Left cardiac atrium (tissue), 4 donors: ENCODE measurements at regions not wholly inside any gene's neighbourhood (a gene's known extent, or its start where the extent isn't known, plus 50 kb on each side); places are given as distances from the start of the nearest gene placed in this dataset.
A peak's percentile ranks its signal among the peaks of the same experiment; 100 is the strongest.
"Not testable (repeated sequence)": the region's sequence is repeated elsewhere in the genome, so short reads cannot be mapped to it uniquely, and the experiment has no call there.

ENCODE experiments used
- ATAC-seq, 2 donors: fragments of 200-7000 bp; cut with Tn5 transposase; one replicate each; pipeline ENCODE4 v1.9.1; 2020; ENCODE audit warnings: mild to moderate bottlenecking in 2 of 2, moderate library complexity in 2 of 2
- DNase-seq: peaks from one replicate; pipeline ENCODE4 v3.0.0-alpha.2; 2020
- intact Hi-C, 2 donors: fragments of 100-400 bp; cut with DNase I; formaldehyde crosslinking; loops; one replicate each; pipeline versions ENCODE4 v1.14.1 to v1.15.1; 2022 to 2023
- donor health status: DM: no; HTN: yes; CAD: no.
- donor health status: DM: no; HTN: yes; CAD: no; lungs with severe emphysema.
- donor health status: DM: yes; HTN: yes; CAD: no.
- donor health status: Dilated cardiomyopathy.

GRCh38 chr14:87397499-87397898 lies 595.5 kb downstream of the GALC start:
- intact Hi-C loops: no loop called here
- ATAC-seq (no peak), DNase-seq (no peak)

- ATAC-seq (no peak), DNase-seq (no peak)
- intact Hi-C loops: no loop called here
Measured at GRCh38 chr14:87391066-87391465, 601.9 kb downstream of the GALC start.

GRCh38 chr14:87388946-87389345 lies 604.0 kb downstream of the GALC start:
- no peak for DNase-seq
- intact Hi-C loops: no loop called here
- ATAC-seq: no peak

DNA sequence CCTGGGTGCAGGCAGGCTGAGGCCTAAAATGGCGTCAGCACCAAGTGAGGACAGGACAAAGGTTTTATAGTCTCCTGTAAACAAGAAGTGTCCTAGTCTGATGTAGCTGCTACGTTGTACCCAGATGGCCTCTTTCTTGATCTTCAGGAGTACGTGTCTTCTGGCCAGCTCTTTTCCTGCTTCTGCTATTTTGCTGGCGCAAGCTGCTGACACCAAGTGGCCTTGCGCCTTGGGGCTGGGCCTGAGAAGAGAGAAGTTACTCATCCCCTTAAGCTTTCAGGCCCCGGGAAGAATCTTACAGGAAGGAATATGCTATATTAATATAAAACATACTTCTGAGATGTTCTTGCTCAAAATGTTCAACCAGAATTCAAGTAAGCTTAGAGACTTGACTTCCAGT lies 605.2 kb downstream of the GALC start:
- ATAC-seq: no peak
- peak; percentile 22 for DNase-seq
- intact Hi-C loops: no loop called here

GRCh38 chr14:87386524-87386923 lies 606.5 kb downstream of the GALC start:
- intact Hi-C loops: no loop called here
- ATAC-seq: no peak
- DNase-seq: no peak

- ATAC-seq (no peak), DNase-seq (no peak)
- intact Hi-C loops: no loop called here
Measured at GRCh38 chr14:87380054-87380453, 612.9 kb downstream of the GALC start.

GRCh38 chr14:87368751-87369150 lies 624.2 kb downstream of the GALC start:
- ATAC-seq: no peak
- intact Hi-C loops: no loop called here
- no peak for DNase-seq

DNA sequence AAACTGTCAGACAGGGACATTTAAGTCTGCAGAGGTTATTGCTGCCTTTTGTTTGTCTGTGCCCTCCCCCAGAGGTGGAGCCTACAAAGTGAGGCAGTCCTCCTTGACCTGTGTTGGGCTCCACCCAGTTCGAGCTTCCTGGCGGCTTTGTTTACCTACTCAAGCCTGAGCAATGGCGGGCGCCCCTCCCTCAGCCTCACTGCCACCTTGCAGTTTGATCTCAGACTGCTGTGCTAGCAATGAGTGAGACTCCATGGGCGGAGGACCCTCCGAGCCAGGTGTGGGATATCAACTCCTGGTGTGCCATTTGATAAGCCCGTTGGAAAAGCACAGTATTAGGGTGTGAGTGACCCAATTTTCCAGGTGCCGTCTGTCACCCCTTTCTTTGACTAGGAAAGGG lies 632.7 kb downstream of the GALC start:
- intact Hi-C loops, DNase-seq, ATAC-seq: not testable (repeated sequence)

GRCh38 chr14:87351007-87351406 lies 642.0 kb downstream of the GALC start:
- ATAC-seq: no peak
- no peak for DNase-seq
- intact Hi-C loops: no loop called here

DNA sequence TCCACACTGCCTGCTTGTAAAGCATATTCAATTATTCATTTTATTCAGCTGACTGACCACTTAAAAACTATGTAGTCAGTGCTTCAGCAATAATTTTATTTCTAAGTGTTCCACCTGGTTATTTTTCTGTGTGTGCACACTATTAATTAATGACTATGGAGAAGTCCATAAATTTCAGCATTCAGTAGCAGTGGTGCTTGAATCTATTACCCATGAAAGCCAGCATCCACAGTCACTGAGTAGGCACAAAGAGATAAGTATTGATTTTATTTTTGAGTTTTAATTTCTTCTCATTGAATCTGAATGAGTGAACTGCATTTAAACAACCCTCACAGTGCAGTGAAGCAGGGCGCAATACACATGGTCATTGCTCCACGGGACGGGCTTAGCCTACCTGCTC lies 643.1 kb downstream of the GALC start:
- no peak for DNase-seq
- ATAC-seq: no peak
- intact Hi-C loops: no loop called here

GRCh38 chr14:87343652-87344051 lies 649.3 kb downstream of the GALC start:
- DNase-seq (no peak), ATAC-seq (no peak)
- intact Hi-C loops: no loop called here

- ATAC-seq (peak in 1 of 2 donors; percentile 61), DNase-seq (no peak)
- intact Hi-C loops: no loop called here
Measured at GRCh38 chr14:87334997-87335685, 657.8 kb downstream of the GALC start.

GRCh38 chr14:87331991-87332390 lies 661.0 kb downstream of the GALC start:
- intact Hi-C loops: no loop called here
- DNase-seq: no peak
- no peak for ATAC-seq

DNA sequence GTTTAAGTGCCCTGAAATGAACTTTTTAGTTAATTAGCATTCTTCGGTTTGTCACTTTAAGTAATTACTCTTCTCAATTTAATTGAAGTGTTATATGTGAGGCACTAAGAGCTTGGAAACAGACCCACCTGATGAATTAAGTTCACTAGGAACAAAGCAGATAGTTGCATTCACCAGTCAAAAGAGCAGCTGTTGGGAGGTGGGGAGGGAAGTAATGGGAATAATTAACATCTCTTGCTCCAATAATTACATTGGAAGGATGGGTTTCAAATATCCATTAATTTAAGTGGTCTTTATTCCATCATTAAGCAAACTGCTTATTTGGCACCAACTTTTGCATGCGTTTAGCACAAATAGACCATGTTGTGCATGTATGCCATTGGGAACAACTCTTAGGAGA lies 667.2 kb downstream of the GALC start:
- intact Hi-C loops: no loop called here
- no peak for DNase-seq
- no peak for ATAC-seq

- intact Hi-C loops: no loop called here
- DNase-seq (no peak), ATAC-seq (no peak)
Measured at GRCh38 chr14:87323191-87323590, 669.8 kb downstream of the GALC start.

DNA sequence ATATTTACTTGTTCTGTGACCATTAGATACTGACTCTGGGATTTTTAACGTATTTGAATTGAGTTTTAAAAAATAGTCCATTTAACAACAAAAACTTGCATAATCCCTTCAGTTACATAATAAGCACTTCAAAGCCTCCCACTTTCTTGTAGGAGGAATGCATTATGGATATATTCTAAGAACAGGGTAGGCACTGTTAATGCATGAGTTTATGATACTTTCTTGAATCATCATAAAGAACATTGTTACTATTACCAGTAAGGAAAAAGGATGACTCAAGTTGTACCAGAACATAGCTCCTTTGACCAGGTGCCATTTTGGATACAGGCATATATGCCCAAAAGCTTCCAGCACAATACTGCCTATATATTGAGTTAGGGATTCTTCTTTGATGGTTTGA lies 671.4 kb downstream of the GALC start:
- ATAC-seq (no peak), DNase-seq (no peak)
- intact Hi-C loops: no loop called here

DNA sequence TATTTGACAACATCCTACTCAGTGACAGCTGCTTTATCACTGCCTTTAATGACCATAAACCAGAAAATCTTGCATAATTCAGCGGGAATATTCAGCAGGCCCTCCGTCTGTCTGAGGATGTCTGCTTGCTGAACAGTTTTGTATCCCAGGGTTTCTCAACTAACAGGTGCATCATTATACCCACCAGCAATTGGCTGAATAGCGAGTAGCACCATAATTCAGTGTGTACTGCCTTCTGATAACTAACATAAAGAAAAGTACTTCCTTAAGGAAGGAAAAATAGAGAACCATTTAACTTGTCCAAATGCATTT lies 680.1 kb downstream of the GALC start:
- intact Hi-C loops: no loop called here
- no peak for DNase-seq
- no peak for ATAC-seq

GRCh38 chr14:87312169-87312893 lies 680.7 kb downstream of the GALC start:
- intact Hi-C loops: no loop called here
- no peak for ATAC-seq
- no peak for DNase-seq

GRCh38 chr14:87309557-87309956 lies 683.4 kb downstream of the GALC start:
- intact Hi-C loops: no loop called here
- ATAC-seq (no peak), DNase-seq (no peak)

DNA sequence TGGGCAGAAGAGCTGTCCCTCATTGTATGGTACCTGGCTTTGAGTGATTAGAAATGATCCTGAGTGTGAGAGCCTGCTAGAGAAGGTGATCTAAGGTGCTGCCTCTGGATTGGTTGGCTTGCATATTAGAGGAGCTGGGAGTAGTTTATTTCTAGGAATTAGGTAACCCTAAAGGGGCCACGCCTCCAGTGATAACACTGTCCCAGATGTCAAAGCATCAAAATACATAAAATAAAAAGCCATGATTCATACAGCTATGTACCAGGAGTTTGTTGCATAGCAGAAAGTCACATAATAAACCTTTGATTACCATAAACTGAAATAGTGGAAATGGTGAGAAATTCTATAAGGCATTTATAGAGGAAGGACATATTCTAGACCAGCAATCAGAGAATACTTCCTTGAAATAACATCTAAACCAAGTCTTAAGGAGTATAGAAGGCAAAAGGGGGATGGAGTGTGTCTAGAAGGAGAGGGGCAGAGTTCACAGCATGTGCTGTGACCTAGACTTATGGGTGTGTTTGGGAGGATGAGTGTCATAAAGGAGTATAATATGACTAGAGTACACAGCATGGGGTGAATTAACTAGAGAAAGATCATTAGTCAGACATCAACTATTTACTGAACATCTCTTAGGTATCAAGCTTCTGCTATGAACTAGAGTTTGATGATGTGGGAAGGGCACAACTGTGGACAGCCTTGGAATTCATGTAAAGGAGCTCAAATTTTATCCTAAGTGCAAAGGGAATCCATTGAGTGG lies 686.4 kb downstream of the GALC start:
- DNase-seq: no peak
- ATAC-seq: peak in 1 of 2 donors; percentile 29
- intact Hi-C loops: no loop called here

DNA sequence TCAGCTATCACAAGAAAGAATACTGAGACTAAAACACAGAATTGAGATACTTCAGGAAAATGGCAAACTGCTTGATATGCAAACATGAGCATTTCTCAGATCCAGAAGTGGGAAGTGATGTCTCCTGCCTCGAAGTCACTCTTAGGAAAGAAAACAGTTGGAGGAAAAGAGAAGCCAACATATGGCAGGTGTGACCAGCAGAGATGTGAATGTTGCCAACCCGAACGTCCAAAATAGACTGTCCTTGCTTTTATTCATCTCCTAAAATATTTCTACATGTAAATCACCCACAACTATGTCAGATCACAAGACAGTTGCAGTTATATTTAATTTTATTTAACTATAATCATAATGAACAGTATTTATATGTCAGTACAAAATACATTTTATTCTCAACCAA lies 687.6 kb downstream of the GALC start:
- ATAC-seq: no peak
- DNase-seq: no peak

More for the DNA sequence above, 687.6 kb downstream of the GALC start:
- intact Hi-C loops: no loop called here
